H1 (cell line): ENCODE measurements at regions not wholly inside any gene's neighbourhood (a gene's known extent, or its start where the extent isn't known, plus 50 kb on each side); places are given as distances from the start of the nearest gene placed in this dataset.

Experiments
- EP300 ChIP-seq, 2 experiments: IDR thresholded peaks; 1 replicate in 1 of 2; 2 replicates in 1 of 2; pipeline ENCODE4 v1.6.1; 2011 to 2012; ENCODE audit warnings: low read depth in 2 of 2, low read length in 2 of 2, mild to moderate bottlenecking in 2 of 2, borderline replicate concordance in 1 of 2, inconsistent platforms in 1 of 2, moderate library complexity in 1 of 2
- GTF2F1 ChIP-seq: IDR thresholded peaks from 2 replicates; pipeline ENCODE4 v1.6.1; 2012; ENCODE audit warnings: low read depth, low read length, improper control_type of control experiment, borderline replicate concordance
- MAFK ChIP-seq: IDR thresholded peaks from 2 replicates; pipeline ENCODE4 v1.6.1; 2012; ENCODE audit warnings: low read depth, mild to moderate bottlenecking, improper control_type of control experiment, low read length

- no peak for TF ChIP-seq GTF2F1
- no peak for TF ChIP-seq EP300 (IDR thresholded peaks at IDR 0.05; ENCODE audit: borderline replicate concordance in 1 of 2, low read depth in 2 of 2, low read length in 2 of 2)
- TF ChIP-seq MAFK, result no peak
These were observed 80.1 kb downstream of the RRAGC start for GRCh38 chr1:38779491-38779890.
